ENCODE measurements at regions not wholly inside any gene's neighbourhood (a gene's known extent, or its start where the extent isn't known, plus 50 kb on each side); places are given as distances from the start of the nearest gene placed in this dataset.
A peak's percentile ranks its signal among the peaks of the same experiment; 100 is the strongest.
"Not testable (repeated sequence)": the region's sequence is repeated elsewhere in the genome, so short reads cannot be mapped to it uniquely, and the experiment has no call there.

DNA sequence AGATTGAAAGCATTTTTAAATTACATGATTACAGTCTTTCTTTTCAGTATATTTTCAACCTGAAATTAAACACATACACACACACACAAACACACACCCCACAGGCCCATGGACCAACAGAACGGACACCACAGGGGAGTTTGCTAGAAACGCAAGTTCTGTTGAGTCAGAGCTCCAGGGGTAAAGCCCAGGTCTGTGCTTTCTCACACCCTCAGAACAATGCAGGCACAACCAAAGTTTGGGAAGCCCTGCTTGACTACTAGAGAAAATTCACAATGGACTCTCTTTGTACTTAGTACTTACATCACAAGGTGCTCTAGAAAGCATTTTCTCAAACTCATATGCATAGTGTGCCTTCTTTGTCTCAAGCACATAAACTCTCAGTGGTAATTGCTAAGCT is 704.0 kb upstream of the IGFBP3 start:
- no peak for DNase-seq (ENCODE audit: low spot score)

DNA sequence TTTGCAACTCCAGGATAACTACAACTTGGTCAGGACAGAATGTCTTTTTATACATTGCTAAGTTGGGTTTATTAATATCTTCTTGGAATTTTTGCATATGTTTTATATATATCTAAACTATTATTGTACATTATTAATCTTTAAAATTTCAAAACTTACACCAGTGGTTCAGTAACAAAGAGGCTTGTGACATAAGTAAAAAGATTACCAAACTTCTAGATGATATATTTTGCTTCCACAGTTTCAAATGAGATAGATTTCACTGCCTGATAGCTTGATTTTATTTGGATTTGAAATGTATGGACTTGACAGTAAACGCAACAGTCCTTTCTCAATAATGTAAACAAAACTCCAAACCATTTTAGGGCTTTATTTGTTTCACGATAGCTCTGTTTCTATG is 701.2 kb upstream of the IGFBP3 start:
- no peak for DNase-seq (ENCODE audit: low spot score)

DNA sequence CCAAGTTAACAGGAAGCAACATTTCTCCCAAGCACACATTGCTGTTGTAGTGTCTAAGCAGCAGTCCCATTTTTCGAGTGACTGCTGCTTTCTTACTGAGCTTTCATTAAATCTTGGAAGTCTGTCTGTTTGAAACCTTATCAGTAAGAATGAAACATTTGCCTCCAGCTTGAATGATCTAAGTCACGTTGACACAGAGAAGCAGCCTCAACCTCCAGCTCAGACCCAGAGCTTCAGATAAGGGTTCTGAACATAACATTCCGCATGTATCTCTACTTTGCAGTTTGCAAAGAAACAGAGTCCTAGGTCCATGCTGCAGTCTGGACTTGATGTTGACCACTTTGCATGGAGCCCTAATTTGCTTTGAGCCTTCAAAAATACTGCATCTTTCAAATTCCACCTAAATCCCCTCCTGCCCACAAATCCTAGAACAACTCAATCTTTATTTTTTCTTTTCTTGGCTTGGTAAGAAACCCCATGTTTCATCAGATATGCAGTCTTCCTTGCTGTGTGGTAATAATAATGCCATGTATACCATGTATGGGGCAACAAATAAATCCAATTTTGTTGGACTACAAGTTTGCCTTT is 698.7 kb upstream of the IGFBP3 start:
- DNase-seq (ENCODE audit: low spot score): no peak

DNA sequence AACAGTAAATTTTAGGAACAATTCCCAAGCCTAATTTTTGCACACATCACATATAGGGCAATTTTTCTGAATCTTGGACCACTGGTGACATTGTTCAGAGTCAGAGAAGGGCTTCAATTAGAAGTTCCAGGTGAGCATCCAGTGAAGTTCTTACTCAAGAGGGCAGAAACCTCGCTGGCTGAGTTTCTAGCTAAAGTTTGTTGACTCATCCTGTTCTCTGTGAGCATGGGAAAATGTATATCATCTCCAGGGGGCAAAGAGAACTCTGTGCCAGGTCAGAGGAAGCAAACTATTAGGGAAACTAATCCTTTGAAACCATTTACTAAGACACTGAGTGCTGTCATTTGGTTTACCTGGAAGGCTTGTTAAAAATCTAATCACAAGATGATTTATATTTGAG is 695.6 kb upstream of the IGFBP3 start:
- peak; percentile 38 for DNase-seq (ENCODE audit: low spot score)

DNA sequence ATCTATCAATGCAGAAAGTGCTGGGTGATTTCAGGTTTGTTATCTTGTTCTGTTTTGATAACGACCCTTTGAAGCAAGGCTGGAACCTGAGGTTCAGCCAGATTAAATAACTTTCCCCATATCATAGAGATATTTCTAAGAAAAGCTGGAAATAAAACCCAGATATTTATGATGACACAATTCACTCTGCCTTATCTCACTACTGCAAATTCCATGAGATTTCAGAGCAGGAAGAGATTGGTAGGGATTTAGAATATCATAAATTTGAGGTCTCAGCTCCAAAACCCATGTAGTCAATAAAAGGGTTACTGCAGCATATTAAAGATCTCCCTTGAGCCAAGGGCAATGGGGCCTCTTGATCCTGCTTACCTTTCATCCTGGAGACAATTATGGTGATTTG is 692.5 kb upstream of the IGFBP3 start:
- no peak for DNase-seq (ENCODE audit: low spot score)

DNA sequence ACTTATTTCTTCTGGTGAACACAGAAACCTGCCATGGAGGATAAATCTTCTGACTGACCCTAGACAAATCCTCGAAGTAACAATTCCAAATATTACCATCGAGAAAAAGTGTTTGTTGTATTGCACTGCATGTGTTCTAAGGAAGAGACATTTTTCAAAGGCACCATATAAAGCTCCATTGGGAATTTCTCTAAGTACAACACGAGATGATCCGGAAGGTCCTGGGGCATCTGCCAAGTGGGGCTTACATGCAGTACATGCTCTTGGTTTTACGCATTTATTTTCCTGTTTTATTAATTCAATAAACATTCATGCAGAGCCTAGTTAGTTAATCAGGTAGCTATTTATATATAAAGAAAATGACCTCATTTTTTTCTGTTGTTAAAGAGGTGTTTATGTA is 692.0 kb upstream of the IGFBP3 start:
- no peak for DNase-seq (ENCODE audit: low spot score)

DNA sequence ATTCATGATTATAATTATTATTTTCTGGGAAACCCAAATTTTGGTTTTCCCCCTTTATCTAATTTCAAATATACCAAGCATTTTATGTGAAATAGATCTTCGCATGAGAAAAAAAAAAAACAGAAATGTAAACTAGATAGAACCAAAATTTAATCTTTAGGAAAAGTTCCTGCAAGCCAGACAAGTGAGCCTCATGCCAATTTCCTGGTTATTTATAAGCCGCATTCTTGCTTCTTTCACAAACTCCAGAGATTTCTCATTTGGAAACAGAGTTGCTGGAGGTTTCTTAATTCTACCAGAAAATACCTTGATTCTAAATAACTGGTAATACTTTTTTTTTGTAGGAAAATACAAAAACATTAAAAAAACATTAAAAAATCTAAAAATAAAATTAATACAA is 690.4 kb upstream of the IGFBP3 start:
- no peak for DNase-seq (ENCODE audit: low spot score)

DNA sequence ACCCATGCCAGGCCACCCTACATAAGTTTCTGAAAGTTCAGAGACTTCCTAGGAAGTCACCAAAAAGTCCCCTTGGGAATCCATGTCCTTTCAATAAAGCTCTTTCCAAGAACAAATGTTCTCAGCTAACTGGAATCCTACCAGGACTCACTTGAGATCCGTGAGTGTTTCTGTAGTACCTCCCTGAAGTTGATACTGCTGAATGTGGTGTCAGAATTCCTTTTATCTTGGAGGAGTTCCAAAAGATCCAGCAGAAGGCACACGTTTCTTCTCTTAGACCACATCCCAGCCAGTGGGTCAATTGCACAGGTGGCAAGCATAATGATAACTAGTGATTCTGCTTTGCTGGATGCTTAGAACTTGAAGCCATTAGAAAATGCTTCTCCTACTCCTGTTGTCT is 689.7 kb upstream of the IGFBP3 start:
- DNase-seq (ENCODE audit: low spot score): peak; percentile 31

DNA sequence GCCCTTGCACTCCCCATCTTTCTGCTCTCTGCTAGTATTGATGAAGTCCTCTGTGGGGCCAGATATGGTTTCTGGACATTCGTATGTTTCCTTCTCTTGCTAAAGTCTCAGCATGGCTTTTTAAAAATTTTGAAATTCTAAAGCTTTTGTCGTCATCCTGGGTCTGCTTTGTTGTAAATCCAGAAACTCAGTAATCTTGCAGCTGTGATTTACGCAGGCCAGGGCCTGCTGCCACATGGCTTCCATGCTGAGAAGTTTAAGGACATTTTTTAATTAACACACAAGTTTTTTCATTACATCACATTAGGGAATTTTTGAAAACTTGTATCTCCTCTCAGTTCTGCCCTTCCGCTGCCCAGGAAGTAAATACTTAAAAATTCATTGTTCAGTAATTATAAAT is 686.1 kb upstream of the IGFBP3 start:
- DNase-seq (ENCODE audit: low spot score): no peak

DNA sequence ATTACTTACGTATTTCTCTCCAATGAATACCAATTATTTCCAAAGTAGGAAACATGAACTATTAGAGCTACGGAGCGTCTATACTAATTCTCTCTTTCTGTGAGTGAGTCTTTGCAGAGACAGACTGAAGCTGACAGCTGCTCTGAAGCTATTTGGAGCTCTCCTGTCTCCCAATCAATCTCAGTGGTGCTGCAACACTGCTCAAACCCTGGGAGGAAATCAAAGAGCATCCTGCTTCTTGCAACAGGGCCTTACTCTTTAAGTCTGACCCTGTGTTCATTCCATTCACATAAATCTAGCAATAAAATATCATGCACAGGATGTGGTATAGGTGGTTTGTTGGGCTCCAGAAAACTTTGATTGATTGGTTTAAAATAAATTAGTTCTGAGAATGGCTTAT is 685.7 kb upstream of the IGFBP3 start:
- DNase-seq (ENCODE audit: low spot score): no peak

DNA sequence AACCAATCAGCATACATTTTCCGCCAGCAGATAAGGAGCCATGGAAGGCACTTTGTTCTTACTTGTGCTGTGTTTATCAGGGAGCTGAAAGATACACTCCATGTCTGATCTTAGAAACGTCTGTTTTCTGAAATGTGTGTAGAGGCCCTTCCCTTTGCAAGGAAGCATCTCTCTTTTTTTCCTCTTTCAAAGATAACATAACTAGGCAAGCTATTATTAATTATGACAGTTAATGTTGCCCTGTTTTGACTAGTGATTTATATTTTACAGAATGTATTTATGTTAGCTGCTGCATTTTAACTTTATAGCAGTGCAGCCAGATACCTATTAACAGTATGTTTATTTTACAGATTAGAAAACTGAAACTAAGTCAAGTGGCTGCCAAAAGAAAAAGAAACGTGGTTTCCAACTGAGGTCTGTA is 683.2 kb upstream of the IGFBP3 start:
- no peak for DNase-seq (ENCODE audit: low spot score)

DNA sequence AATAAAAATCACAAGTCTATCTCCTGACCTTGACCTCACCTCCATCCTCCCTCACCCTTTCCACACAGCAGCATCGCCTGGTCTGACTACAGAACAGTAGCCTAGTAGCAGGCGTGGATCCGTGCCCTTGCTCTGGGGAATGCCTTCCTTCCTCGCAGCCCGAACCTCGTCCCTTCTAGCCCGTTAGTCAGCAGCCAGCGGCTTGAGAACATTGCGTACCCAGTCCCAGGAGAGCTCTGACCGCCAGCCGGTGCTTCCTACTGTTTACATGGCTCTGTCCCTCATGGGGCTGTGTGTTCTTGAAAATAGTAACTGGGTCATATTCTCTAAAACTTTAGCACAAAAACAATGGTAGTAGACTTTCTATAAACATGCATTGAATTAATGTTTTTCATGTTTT is 682.7 kb upstream of the IGFBP3 start:
- DNase-seq (ENCODE audit: low spot score): peak; percentile 5

DNA sequence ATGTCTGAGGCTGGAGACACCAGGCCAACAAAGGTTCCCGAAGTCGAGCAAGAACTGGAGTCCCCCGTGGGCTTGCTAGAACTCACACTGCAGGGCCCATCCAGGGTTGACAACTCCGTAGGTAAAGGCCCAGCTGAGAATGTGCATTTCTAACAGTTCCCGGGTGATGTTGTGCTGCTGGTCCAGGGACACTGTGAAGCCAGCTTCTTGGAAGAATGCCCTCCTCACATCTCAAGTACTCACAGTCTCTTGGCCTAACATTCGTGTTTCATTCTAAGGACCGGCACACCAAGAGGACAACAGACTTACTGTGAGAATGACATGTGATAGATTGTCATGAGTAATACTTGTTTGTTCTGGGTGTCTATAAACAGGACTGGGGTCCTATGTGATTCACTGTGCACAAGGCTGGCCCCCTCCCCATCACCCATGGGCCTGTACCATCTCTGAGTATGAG is 682.3 kb upstream of the IGFBP3 start:
- DNase-seq (ENCODE audit: low spot score): no peak

DNA sequence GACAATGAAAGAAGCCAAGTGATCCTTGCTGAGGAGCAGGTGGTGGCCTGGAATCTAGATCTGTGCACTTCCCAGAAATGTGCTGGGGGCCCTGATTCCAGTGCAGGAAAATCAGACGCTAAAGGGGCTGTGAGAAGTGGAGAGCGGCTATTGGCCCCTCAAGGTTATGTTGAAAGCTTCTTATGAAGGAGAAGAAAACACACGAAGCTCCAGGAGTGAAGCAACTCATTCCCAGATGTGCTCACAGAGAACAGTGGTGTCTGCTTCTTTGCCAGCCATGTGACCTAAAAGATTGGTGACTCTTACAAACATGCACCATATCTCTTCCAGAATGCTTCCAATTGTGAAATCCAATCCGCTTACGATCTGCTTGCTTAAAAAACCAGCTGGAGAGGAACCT is 679.3 kb upstream of the IGFBP3 start:
- DNase-seq (ENCODE audit: low spot score): no peak

DNA sequence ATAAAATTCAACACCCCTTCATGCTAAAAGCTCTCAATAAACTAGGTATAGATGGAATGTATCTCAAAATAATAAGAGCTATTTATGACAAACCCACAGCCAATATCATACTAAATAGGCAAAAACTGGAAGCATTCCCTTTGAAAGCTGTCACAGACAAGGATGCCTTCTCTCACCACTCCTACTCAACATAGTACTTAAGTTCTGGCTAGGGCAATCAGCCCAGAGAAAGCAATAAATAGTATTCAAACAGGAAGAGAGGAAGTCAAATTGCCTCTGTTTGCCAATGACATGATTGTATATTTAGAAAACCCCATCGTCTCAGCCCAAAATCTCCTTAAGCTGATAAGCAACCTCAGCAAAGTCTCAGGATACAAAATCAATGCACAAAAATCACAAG is 673.8 kb upstream of the IGFBP3 start:
- DNase-seq (ENCODE audit: low spot score): not testable (repeated sequence)

DNA sequence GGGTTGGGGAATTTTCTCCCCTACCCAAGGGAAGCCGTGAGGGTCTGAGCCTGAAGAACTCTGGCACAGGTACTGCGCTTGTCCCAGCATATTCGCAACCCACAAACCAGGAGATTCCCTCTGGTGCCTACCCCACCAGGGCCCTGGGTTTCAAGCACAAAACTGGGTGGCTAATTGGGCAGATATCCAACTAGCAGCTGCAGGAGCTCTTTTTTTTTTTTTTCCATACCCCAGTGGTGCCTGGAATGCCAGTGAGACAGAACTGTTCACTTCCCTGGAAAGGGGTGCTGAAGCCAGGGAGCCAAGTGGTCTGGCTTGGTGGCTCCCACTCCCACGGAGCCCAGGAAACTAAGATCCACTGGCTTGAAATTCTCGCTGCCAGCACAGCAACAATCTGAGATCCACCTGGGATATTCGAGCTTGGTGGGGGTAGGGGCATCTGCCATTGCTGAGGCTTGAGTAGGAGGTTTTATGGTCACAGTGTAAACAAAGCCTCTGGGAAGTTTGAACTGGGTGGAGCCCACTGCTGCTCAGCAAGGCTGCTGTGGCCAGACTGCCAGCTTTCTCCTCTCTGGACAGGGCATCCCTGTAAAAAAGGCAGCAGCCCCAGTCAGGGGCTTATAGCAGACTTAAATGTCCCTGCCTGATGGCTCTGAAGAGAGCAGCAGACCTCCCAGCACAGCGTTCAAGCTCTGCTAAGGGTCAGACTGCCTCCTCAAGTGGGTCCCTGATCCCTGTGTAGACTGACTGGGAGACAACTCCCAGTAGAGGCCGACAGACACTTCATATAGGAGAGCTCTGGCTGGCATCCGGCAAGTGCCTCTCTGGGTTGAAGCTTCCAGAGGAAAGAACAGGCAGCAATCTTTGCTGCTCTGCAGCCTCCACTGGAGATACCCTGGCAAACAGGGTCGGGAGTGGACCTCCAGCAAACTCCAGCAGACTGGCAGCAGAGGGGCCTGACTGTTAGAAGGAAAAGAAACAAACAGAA is 670.1 kb upstream of the IGFBP3 start:
- peak; percentile 60 for DNase-seq (ENCODE audit: low spot score)

DNA sequence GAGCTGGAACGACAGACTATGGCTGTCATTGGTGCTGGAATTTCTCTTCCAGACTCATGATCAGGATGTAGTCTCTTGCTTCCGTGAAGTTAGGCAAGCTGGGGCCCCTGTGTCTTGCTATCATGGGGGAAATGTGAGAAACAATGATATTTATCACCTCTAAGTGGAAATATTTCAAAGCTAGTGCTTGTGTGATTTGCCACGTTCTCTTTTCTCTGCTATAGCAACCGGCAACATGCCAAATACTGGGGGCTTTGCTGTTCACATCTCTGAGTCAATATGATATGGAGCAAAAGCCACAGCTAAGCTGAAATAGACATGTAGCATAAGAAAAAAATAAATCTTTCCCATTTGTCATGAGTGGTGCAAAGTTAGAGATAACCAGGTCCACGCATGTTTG is 668.2 kb upstream of the IGFBP3 start:
- DNase-seq (ENCODE audit: low spot score): no peak

DNA sequence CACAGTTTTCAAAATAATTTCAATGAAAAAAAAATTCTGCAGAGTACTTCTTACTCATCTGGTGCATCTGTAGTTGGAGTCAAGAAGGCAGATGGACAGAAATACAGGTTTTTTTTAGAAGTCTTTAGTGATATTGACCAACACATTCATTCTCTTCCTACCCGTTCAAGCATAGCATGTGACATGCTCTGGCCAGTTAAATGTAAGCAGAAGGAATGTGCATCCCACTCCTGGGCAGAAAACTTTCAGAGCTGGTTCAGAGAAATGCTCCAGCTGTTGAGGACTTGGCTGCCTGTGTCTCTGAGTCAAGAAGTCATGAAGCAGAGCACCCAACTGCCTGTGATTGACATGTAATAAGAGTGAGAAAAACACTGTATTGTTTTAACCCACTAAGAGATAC is 665.3 kb upstream of the IGFBP3 start:
- peak; percentile 66 for DNase-seq (ENCODE audit: low spot score)

DNA sequence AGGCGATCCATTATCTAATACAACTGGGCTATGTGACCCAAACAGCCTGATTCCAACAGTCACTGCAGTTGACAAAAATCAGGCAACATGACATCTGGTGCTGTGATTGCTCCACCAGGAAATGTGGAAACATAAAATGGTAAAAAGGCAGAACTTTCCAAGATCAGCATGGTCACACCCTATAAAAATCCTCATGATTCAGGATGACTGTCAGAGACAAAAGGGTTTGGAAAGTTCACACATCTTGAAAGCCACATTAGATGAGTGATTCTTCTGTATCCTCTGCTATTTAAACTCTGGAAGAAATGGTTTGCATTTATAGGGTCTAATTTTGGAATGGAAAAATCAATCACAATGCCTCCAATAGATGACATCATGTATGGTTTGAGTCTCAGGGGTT is 662.6 kb upstream of the IGFBP3 start:
- peak; percentile 44 for DNase-seq (ENCODE audit: low spot score)

DNA sequence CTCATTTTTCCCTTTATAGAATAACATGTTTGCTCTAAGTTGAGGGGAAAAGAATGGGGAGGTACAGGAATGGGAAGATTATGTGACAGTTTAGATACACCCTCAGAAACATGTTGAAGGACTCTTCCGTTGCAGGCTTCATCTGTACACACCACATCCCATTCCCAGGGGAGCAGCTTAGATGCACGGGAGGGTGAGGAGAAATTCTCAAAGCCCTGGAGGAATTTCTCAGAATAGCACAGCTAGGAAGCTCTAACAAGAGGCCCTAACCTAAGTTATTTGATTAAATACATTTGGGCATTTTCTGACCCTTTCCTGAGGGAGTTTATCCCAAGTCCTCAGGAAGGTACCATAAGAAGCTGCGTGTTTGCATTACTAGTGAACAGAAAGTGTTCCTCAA is 660.2 kb upstream of the IGFBP3 start:
- no peak for DNase-seq (ENCODE audit: low spot score)

DNA sequence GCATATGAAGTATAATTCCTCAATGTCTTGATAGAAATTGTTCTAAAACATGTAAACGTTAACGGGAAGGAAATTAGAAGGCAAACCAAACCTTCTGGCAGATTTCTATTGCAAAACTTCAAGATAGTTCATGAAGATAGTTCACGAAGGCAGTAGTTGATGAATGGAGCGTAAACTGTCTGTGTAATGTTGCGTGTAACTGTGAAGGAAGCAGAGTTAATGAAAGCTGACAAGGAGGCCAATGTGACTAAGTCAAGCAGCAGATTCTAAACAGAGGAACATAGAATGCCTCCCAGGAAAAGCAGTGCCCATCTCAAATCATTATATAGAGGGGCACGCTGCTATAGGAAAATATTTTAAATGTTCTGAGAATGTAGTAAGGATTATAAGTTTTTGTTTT is 659.7 kb upstream of the IGFBP3 start:
- DNase-seq (ENCODE audit: low spot score): no peak

DNA sequence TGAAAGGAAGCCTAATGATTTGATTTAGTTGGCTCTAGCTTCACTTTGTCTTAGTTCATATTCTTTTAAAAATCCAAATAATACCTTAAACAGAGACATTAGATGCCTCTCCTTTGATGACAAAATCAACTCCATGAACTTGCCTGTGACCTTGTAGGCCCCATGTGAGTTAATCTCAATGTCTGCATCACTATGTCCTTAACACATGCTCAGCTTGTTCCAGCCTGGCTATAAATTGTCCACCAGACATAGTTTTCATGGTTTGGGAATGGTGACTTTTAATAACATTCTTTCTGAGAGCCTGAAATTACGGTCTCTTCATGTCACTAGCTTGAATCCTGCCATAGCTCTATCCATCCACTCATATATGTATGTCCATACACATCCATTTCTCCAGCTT is 656.3 kb upstream of the IGFBP3 start:
- no peak for DNase-seq (ENCODE audit: low spot score)

DNA sequence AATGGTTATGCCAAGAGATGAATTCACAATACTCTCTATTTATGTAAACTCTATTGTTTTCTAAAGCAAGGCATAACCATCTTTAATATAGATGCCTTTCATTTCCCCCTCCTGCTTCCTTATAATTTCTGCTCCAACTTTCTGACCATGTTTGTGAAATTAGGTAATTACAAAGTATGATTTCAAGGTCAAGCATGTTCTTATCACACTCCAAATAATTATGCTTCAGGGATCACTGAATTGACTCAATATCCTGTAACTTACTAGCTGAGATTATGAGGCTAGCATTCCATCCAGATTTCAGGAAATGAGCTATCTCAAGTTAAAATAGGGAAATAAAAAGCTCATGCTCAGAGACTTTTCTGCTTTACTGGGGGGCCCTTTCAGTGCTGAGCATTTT is 655.9 kb upstream of the IGFBP3 start:
- DNase-seq (ENCODE audit: low spot score): peak; percentile 42

DNA sequence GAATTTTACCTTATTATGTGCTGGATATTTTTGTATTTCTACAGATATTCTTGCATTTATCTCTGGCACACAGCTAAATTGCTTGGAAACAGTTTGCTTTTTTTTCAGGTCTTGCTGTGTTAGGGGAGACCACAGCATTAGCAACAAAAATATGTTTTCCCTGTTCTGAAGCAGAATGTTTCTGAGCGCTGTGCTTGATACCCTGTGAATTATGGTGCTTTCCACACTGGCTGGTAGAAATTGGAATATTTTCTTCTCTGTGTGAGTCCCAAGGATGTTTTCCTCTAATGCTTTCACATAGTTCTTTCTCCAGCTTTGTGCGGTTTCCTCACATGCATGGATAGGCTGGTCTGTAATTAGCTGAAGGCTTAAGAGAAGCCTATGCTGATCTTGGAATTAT is 651.6 kb upstream of the IGFBP3 start:
- no peak for DNase-seq (ENCODE audit: low spot score)

Measured in kidney tubule cell (primary cell).